Stimulated activated CD8-positive, alpha-beta memory T cell treated with anti-CD3 and anti-CD28 coated beads, Interleukin-4, amount 100 ng/mL, for 24 hours (primary cell): ENCODE measurements at regions not wholly inside any gene's neighbourhood (a gene's known extent, or its start where the extent isn't known, plus 50 kb on each side); places are given as distances from the start of the nearest gene placed in this dataset.

Experiments
- DNase-seq: peaks from one replicate; pipeline ENCODE4 v3.0.0-alpha.2; 2020; ENCODE audit warnings: low read depth

GRCh38 chr4:124530464-124531077 is 182.0 kb downstream of the ANKRD50 start:
- DNase-seq: no peak

DNA sequence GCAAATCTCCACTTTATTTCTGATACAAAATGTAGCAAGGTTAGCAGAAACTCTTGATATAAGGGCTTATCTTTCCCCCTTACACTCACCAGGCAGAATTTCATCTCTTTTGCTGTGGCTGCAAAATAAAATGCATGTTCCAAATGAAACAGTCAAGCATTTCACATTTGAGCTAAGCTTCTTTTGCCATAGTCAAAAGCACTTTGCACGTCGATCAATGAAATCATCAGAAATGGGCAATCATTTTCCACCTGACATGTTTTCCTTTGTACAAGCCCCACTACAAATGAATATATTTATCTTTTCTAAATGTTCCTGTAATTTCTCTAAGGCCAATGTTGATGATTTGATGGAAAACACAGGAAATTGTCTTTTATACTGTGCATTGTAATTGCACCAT is 178.4 kb downstream of the ANKRD50 start:
- no peak for DNase-seq

- DNase-seq: no peak
Observed at GRCh38 chr4:124535003-124535402, 177.5 kb downstream of the ANKRD50 start.

DNA sequence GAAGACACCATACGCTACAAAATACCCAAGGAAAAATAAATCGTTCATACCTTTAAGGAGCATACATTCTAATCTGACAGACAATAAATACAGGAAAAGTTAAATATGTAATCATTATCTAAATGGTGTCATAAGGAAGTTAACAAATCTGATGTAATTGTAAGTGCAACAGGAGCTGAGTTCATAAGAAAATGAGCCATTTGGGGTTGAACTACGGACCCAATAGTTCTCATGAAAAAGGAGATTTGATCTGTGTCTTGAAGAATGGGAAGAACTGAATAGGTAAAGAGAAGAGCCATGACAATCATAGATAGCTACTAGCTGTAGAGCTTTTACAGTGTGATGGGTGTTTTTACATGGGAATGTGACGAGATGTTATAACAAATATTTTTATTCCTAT is 175.6 kb downstream of the ANKRD50 start:
- no peak for DNase-seq

- DNase-seq: no peak
Observed at GRCh38 chr4:124537971-124538370, 174.6 kb downstream of the ANKRD50 start.

DNA sequence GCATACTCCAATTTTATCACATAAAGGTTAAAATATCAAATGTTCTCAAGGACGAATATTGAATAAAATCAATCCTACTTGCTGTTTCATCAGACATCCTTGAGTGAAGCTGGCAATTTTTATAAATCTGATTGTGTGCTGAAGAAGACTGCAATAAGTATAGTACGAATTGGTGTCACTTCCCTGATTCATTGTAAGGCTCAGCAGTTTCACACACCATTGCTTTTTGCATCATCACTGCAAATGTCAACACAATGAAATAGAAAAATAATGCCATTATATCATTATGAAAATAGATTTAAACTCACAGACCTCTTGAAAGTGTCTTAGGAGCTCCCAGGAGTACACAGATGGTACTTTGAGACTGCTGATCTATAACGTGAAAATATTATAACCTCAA is 172.5 kb downstream of the ANKRD50 start:
- no peak for DNase-seq

DNA sequence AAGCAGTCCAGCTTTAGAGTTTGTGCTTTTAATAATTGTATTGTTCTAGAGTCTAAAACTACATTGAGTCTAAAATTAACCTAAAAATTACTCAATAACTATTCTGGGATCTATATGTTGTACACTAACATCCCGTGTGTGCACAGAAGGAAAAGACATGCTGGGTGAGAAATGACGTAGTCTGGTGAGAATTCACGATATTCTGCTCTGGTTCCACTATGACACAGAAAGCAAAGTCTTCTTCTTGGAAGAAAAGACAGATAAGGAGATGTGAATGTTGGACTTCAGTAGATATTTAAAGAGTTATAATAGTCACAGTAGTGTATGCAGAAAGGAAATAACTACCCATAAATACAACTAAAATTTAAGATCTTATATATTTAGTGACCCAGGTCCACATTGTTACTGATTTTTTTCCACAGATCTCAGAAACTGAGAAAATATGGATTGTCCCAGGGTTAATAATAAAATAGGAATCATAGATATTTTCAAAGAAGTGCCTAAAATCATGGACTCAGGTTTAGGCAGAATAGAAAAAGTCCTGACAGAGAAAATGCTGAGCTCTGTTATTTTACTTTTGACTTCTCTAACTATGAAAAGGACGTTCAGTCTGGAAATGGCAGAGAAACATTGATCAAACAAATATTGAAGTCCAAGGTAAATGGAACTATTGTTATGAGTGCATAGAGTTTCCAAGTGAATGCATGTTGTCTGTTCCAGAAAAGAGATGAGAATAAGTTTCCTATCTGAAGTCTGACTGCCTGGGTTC is 170.7 kb downstream of the ANKRD50 start:
- no peak for DNase-seq

DNA sequence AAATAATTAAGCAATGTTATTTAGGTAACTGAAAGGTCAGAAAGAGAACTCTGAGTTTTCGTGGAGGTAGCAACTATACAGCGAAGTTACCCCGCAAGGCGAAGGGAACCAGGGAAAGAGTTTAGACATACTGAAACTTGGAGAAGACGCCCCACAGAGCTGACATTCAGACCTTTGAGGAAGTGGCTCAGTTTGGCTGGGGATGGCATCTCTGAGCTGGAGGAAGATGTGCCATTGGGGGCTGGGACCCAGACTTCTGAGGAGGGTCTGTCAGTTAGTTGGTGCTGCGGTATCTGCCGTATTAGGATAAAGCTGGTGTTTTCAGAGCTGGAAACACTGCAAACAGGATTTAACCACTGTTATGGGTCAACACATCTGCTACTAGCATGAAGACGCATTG is 156.6 kb downstream of the ANKRD50 start:
- DNase-seq: no peak

DNA sequence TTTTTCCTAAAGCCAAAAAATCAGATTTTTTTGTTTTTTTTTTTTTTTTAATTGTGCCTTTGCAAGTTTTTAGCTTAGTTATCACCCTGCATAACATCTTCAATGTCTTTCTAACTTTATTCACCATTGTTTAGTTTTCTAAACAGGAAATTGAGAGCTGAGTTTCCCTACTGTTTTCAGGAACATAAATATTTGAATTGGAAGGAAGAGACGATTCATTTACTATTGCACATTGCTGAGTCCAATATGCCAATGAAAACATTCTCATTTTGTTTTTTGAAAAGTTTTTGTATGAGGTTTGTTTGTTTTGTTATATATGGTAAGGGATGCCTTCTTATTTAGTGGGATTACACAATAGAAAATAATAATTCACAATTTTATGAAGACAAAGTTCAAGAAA is 148.4 kb downstream of the ANKRD50 start:
- DNase-seq: no peak

GRCh38 chr4:124565371-124565770 is 147.2 kb downstream of the ANKRD50 start:
- DNase-seq: no peak

DNA sequence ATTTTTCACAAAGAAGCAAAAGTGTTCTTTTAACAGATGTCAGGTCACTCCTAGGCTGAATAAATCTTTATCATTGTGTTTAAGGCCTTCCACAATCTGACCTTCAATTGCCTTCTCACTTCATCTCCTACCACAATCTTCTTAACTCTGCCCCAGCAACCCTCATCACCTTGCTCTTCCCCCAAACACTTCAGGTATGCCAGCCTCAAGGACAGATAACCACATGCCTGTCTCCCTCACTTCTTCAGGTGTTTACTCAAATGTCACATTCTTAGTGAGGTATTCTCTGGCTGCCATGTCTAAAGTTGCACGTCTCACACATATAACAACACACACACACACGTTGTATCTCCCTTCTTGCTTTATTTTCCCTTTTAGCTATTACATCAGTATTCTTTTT is 146.5 kb downstream of the ANKRD50 start:
- DNase-seq: no peak

- no peak for DNase-seq
Observed at GRCh38 chr4:124573056-124573455, 139.5 kb downstream of the ANKRD50 start.

- no peak for DNase-seq
Observed at GRCh38 chr4:124579896-124580295, 132.6 kb downstream of the ANKRD50 start.

DNA sequence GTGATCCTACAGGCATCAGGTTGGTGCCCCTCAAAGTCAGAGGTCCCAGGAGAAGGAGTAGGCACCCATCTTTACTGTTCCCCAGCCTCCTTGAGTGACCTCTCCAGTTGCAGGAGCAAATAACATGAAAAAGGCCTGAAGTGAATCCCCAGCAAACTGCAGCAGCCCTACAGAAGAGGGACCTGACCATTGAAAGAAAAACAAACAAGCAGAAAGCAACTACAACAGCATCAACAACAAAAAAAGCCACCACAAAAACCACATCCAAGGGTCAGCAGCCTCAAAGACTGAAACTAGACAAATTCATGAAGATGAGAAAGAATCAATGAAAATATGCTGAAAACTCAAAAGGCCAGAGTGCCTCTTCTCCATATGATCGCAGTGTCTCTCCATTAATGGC is 128.7 kb downstream of the ANKRD50 start:
- DNase-seq: no peak

DNA sequence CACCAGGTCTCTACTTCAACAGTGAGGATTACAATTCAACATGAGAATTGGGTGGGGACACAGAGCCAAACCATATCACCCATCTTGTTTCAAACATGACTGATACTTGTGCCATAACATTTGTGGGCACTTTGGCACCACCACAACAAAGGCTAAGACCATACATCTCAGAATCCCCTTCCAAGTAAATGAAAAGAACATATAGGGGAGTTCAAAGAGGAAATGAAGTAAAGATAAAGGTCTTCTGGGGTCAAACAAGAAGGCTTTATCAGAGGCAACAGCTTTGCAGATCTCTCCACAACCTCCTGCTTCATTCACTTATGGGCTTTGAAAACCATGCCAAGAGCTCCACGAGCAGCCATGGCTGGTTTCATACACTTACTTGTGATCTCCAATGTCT is 122.7 kb downstream of the ANKRD50 start:
- no peak for DNase-seq

GRCh38 chr4:124590480-124590879 is 122.1 kb downstream of the ANKRD50 start:
- DNase-seq: no peak

- DNase-seq: no peak
Observed at GRCh38 chr4:124591637-124592036, 120.9 kb downstream of the ANKRD50 start.

GRCh38 chr4:124593494-124593893 is 119.0 kb downstream of the ANKRD50 start:
- DNase-seq: no peak

GRCh38 chr4:124594945-124595344 is 117.6 kb downstream of the ANKRD50 start:
- DNase-seq: no peak

GRCh38 chr4:124596816-124597215 is 115.7 kb downstream of the ANKRD50 start:
- DNase-seq: no peak

DNA sequence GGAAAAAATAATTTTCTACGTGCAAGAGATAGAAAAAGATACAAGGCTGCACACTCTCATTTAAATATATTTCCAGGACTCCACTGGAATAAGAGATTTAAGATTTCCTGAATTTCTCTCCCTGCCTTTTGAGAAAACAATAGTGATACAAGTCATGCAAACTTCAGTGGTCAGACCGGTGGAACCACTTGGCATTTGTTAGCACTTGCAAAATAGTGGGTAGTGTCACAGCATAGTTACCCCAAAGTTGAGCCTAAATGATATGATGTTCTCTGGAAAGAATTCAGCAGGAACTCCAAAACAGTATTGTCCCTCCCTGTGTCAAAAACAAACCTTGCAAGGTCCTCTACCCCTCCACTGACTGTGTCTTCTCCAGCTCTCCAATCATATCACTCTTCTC is 102.3 kb downstream of the ANKRD50 start:
- no peak for DNase-seq
